ENCODE measurements at regions not wholly inside any gene's neighbourhood (a gene's known extent, or its start where the extent isn't known, plus 50 kb on each side); places are given as distances from the start of the nearest gene placed in this dataset.

DNA sequence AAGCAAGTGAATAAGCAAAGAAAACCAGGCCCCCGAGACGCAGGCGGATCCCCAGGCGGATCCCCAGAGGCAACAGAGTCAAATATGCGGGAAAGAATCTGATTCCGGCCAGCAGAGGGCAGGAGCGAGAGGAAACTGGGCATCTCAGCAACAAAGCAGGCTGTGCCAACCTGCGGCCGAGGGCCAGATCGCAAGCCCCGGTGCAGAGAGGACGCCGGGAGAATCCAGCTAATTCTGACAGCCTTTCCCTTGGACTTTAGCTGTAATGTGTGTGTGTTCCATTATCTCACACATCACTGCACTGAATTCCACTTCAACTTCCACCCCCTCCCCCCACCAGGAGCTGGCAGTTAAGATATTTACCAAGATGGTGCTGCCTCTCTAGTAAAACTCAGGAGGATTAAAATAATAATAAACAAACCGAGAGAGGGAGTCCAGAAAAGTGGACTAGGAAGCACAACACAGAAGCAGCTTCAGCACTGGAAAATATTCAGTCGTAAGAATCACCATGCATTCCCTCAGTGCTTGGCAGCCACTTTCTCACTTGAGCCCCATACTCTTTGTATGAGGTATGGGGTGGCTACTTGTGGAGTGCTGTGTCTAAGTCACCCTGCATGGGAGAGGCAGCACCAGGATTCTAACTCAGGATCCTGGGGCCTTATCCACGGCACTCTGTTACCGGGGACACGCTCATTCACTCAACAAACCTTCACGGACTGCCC is 66.2 kb upstream of the SNX9 start:
- TF ChIP-seq POLR2AphosphoS5 (IDR thresholded peaks at IDR 0.05) (peak in 2 of 3 donors; percentile 21 to 55), CTCF (IDR thresholded peaks at IDR 0.05) (peak; percentile 88 to 92 (median 91)), POLR2A (IDR thresholded peaks at IDR 0.05) (no peak)
